Embryonic facial prominence (tissue), 1 donor: ENCODE measurements at regions not wholly inside any gene's neighbourhood (a gene's known extent, or its start where the extent isn't known, plus 50 kb on each side); places are given as distances from the start of the nearest gene placed in this dataset.

ENCODE experiments used
- DNase-seq: peaks from one replicate; pipeline ENCODE4 v3.0.0-alpha.2; 2016; ENCODE audit errors: extremely low spot score

- DNase-seq = no peak
These were observed 185.2 kb downstream of the ANXA2 start for GRCh38 chr15:60212536-60212935.

GRCh38 chr15:60213377-60214000 is 184.3 kb downstream of the ANXA2 start:
- no peak for DNase-seq

- no peak for DNase-seq
These were observed 183.6 kb downstream of the ANXA2 start for GRCh38 chr15:60214201-60214600.

- DNase-seq = no peak
These were observed 182.4 kb downstream of the ANXA2 start for GRCh38 chr15:60215225-60215963.

GRCh38 chr15:60217161-60217560 is 180.6 kb downstream of the ANXA2 start:
- no peak for DNase-seq

- DNase-seq = no peak
These were observed 179.5 kb downstream of the ANXA2 start for GRCh38 chr15:60218256-60218655.

GRCh38 chr15:60219866-60220265 is 177.9 kb downstream of the ANXA2 start:
- no peak for DNase-seq

- no peak for DNase-seq
These were observed 176.4 kb downstream of the ANXA2 start for GRCh38 chr15:60221356-60221755.

- DNase-seq = no peak
These were observed 175.4 kb downstream of the ANXA2 start for GRCh38 chr15:60222404-60222803.

- DNase-seq = peak; percentile 26
These were observed 174.6 kb downstream of the ANXA2 start for GRCh38 chr15:60223176-60223575.

- DNase-seq = no peak
These were observed 170.9 kb downstream of the ANXA2 start for GRCh38 chr15:60226924-60227323.

- no peak for DNase-seq
These were observed 169.7 kb downstream of the ANXA2 start for GRCh38 chr15:60228101-60228500.

GRCh38 chr15:60228619-60229018 is 169.2 kb downstream of the ANXA2 start:
- DNase-seq = no peak

GRCh38 chr15:60235951-60236710 is 161.7 kb downstream of the ANXA2 start:
- no peak for DNase-seq

- no peak for DNase-seq
These were observed 160.3 kb downstream of the ANXA2 start for GRCh38 chr15:60237446-60237845.

- no peak for DNase-seq
These were observed 154.0 kb downstream of the ANXA2 start for GRCh38 chr15:60243769-60244168.

- no peak for DNase-seq
These were observed 153.0 kb downstream of the ANXA2 start for GRCh38 chr15:60244813-60245212.

- DNase-seq = no peak
These were observed 147.5 kb downstream of the ANXA2 start for GRCh38 chr15:60250316-60250715.

GRCh38 chr15:60251300-60252070 is 146.3 kb downstream of the ANXA2 start:
- no peak for DNase-seq

- no peak for DNase-seq
These were observed 143.4 kb downstream of the ANXA2 start for GRCh38 chr15:60254416-60254815.

GRCh38 chr15:60255390-60255789 is 142.4 kb downstream of the ANXA2 start:
- no peak for DNase-seq

- DNase-seq = no peak
These were observed 140.1 kb downstream of the ANXA2 start for GRCh38 chr15:60257591-60258159.
